DMS79 (cell line): ENCODE measurements at regions not wholly inside any gene's neighbourhood (a gene's known extent, or its start where the extent isn't known, plus 50 kb on each side); places are given as distances from the start of the nearest gene placed in this dataset.
A peak's percentile ranks its signal among the peaks of the same experiment; 100 is the strongest.
"Not testable (repeated sequence)": the region's sequence is repeated elsewhere in the genome, so short reads cannot be mapped to it uniquely, and the experiment has no call there.

ENCODE experiments used
- DNase-seq: peaks from one replicate; lab custom pipeline; 2025; lab: John Stamatoyannopoulos, UW

DNA sequence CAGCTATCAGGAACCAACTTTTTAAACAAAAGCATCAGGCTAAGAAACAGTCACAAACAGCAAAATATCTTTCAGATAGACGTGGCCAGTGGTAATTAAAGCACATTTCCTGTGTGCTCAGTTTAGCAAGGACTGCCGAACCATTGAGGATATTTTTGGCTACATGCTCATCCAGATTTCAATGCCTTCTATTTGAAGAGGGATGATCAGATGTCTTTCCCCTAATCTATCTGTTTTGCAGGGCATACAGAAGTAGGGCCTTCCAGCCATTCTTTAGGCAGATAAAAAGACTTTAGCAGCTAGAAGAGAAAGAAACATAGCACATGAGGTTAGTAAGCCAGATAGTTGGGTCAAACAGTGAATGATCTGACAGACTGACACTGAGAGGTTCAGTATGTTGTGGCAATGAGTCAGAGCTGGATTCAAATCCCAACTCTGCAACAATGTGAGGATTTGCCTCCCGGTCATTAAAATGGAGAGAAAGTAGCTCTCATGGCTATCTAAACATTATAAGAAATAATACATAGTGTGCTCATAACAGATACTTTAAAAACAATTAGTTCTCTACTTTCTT, 100.0 kb upstream of the PRKG2 start:
- no peak for DNase-seq

DNA sequence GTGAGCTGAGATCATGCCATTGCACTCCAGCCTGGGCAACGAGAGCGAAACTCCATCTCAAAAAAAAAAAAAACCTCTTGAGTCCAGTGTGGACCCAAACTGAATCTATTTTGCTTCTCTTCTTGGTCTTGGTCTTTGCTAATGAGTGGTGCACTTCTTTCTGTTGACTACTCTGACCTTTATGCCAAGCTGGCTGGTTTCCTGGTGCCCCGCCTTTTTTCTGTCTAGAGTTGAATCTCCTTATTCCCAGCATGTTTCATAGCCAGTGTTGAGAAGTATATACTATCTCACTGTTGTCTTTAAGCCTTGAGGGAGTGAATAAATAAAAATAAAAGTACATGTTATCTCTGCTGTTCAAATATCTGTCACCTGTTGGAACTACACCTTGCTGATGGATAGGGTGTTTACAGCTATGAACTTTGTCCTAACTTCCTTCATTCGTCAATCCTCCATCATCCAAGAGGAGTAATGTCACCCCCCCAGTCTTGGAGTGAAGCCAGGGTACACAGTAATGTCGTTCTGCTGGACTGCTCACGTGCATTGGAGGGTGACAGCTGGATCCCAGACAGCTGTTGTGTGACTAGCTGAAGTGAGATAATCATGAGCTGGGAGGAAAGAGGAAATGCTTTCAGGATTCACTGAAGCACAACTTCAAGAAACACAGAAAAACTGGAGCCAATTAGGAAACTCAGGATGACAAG, 99.3 kb upstream of the PRKG2 start:
- DNase-seq: peak; percentile 96

GRCh38 chr4:81307991-81308390, 93.0 kb upstream of the PRKG2 start:
- no peak for DNase-seq

DNA sequence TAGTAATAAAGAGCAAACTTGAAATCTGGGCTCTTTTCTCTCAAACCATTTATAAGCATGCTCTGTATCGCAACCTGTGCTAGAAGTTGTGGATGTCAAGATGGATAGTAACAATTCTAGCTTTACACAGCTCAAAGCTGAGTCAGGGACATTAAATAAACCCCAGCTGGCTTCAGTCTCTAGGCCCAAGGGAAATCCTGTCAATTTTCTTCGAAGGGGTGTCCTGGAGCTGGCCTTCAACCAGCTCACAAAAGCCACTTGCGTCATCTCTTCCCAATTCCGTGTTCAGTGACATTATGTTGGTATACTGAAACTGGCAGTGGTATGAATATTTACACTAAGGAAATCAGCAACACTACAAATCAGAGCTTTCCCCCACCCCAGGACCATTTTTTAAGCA, 89.8 kb upstream of the PRKG2 start:
- DNase-seq: no peak

DNA sequence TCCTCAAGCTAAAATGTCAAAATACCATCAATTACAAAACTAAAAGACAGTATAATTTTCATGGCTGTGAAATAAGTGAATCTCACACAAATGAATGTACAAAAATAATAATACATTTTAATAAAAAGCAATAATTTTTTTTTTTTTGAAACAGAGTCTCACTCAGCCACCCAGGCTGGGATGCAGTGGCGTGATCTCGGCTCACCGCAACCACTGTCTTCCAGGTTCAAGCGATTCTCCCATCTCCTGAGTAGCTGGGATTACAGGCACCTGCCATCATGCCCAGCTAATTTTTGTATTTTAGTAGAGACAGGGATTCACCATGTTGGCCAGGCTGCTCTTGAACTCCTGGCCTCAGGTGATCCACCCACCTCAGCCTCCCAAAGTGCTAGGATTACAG, 85.3 kb upstream of the PRKG2 start:
- not testable (repeated sequence) for DNase-seq

DNA sequence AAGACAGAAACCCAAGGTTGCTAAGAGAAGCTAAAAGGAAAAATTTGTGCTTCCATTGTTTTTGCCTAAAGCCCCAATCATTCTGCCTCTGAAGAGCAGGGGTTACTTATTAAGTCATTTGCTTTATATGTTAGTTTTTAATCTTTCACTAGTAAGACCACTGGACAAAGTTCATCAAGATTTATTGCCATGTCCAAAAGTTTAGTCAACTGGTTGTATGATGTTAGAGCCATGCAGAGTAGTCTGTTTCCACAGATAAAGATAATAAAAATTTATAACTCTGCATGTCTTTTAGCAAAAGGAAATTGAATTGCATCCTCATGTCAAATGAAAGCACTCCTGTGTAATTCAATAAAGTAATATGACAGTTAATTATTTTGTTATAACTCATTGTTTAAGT, 75.8 kb upstream of the PRKG2 start:
- DNase-seq: no peak

- DNase-seq: no peak
These were observed 72.1 kb upstream of the PRKG2 start for GRCh38 chr4:81287101-81287500.

GRCh38 chr4:81282131-81282530, 67.1 kb upstream of the PRKG2 start:
- DNase-seq: no peak

- DNase-seq: no peak
These were observed 59.4 kb upstream of the PRKG2 start for GRCh38 chr4:81274460-81274859.

GRCh38 chr4:81272671-81273070, 57.6 kb upstream of the PRKG2 start:
- DNase-seq: no peak
